ENCODE measurements at regions not wholly inside any gene's neighbourhood (a gene's known extent, or its start where the extent isn't known, plus 50 kb on each side); places are given as distances from the start of the nearest gene placed in this dataset.

DNA sequence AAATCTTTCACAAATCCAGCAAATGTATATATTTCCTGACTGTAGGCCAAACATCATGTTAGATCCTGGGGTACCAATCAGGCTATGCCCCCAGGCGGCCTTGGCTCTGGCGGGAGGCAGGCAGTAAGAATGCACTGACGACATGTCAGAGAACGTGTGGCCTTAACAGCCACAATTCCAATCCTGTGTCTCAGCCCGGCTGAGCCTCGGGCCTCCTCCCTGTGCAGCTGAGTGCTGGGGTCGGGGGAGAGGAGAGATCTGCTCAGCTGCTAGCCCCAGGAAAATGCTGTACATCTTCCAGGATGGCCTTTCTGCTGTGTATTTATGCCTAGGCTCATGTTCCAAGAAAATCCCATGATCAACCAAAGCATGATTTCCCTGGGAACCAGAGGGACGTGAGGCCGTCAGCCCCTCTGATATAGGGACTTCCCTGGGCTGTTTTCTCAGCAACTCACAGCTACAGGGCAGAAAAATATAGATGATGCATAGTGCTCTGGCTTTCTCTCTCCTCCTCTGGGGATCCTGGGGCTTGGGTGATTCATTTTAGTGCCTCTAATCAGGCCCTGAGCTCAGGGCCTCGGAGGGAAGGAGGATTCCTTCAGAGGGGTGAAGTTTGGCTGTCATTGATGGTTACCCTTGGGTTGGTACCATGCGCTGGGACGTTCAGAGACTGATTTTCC lies 604.0 kb downstream of the HS3ST4 start:
- DNase-seq = no peak

DNA sequence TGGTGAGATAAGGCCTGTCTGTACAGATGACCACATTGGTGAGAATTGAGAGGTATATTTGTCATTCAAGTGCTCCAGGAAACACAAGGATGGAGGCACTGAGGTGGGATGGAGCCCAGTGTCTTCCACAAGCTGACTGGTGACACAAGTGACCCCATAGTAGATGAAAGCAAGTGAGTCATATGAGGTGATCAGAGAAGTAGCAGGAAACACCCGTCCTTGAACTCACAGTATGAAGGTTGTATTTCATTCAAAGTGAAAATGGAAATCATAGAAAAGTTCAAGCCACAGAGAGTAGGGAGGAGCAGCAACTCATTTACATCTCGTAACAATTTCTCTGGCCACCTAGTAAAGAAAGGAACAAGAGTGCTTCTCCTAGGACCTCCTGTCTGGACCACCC lies 609.8 kb downstream of the HS3ST4 start:
- no peak for DNase-seq

DNA sequence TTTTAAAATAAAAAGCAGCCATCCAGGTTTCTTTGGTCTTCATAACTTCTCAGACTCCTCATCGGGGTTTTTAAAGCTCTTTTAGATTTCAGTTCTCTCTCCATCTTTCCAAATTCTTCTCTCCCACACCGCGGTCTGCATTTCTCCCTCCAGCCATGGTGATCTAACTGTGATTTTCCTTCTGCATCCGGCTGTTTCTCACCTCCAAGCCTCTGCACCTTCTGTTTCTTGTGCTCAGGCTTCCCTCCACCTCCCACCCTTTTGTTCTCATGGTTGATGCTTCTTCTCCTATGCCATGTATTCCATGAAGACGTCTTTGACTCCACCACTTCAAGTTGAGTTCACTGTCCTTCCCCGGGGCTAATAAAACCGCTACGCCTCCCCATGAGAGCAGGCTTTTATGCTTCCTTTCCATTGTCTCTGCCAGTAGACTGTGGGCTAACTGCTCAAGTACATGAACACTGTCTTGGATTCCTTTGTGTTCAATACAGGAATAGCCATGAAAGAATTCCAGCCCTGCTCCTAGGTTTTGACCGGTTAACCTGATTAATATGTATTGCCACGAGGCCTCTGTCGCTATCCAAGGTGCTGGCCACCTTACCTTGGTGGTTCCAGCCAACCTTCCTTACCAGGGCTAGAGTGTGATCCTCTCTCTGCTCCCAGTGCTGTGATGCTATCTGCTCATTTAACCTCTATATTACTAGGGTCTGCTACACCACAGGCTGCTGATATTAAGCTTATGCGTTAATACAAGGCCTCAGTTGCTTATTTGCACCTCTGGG lies 625.1 kb downstream of the HS3ST4 start:
- no peak for DNase-seq

DNA sequence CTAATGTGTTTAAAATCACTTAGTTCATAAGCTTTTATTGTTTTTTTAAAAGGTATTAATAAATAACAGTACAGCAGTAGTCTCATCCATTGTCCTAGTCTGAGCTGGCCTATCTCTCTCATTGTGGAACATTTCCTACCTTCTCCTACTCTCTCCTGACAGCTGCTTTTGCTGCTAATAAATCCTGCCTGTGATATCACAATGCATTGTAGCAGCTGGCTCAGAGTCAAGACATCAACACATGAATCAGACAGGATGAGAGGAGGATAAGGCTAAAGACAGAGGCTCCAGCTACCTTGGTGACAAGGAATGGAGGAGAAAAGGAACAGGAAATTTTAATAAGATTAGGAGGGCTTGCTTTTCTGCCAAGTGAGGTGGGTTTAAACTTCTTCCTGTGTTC lies 626.1 kb downstream of the HS3ST4 start:
- no peak for DNase-seq

DNA sequence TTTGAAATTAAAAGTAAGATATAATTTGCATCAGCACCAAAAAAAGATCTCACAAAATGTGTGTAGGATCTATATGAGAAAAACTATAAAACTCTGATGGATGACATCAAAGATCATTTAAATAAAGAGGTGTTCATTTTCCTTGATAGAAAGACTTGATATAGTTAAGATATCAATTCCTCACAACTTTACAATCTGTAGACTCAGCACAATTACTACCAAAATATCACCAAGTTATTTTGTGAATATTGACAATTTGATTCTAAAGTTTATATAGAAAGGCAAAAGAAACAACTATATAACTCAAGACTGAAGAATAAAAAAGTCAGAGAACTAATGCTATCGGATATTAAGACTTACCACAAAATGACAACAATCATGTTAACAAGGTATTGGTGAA lies 638.9 kb downstream of the HS3ST4 start:
- no peak for DNase-seq

DNA sequence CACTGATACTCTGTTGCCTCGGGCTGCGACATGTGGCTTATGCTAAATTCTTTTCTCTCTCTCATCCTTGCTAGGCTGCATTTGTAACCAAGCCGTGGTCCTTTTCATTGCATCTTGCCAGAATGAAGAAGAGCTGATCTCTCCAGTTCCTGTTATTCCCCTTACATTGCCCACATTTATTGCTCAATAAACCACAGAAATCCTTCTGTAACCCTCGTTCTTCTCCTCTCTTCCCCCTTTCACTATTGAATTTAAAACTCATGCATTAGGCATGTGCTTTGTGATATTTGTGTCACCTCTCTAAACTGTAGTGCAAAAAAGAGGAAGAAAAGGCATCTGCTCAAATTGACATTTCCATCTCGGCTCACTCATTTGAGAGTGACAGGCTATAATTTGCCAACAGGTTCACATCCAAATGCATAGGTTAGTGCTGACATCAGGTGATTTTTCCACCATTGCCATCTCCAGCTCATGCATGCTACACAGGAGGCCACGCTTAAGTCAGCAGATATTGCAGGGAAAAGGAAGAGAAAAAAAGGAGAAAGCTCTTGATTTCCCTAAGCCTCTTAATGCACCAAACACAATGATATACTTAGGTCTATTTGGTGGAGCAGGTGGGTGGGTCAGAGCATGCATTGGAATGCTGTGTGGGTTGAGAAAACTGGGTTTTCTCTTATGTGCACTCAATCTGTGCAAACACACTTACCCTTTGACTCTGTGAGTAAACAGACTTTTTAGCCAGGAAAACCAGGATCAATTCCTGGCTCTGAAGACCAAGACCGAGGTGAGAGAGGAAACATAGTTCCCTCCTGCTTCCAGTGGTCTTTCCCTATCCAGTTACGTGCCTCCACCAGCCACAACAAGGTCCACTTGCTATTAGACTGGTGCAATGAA lies 642.7 kb downstream of the HS3ST4 start:
- no peak for DNase-seq

DNA sequence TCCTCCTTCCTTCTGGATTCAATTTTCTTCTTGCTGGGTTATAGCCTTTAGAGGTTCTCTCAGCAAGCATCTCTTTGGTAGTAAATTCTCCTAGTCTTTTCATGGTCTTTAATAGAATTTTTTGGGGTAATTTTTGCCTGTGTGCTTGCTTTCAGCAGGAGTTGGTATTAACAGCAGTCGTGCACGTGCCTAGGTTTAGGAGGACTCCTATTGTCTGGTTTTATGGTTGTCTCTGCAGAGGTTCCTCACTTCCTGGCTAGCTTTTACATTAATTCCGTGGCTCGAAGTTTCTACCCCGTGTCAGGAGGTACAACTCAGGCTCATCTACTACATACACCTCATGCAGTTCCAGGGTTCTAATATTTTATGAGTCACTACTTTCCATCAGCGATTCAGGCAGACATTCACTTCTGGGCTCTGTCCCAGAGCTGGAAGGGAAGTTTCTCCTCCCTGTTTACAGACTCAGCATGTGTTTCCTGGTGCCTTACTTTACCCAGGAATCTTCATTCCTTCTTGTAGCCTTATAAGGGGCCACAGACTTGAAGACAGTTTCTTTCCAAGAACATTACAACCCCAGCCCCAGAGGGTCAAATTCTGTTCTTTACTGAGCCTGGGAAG lies 643.6 kb downstream of the HS3ST4 start:
- DNase-seq = no peak

DNA sequence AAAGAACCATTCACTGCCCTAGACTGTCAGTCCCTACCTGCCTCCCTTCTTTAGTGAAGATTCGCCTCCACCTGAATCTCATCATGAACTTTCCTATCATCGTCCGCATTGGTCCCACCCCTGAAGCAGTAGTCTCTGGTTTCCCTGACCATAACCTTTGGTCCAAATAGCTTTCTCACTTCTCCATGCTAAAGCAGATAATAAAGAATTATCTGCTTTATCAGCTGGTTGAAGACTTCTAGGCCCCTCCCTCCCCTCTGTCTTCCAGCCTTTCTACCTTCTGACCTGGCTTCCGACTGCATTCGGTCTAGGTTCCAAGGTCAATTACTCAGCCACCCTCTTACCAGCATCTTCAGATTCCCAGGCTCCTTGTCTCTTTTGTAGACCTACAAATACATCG lies 650.9 kb downstream of the HS3ST4 start:
- no peak for DNase-seq

DNA sequence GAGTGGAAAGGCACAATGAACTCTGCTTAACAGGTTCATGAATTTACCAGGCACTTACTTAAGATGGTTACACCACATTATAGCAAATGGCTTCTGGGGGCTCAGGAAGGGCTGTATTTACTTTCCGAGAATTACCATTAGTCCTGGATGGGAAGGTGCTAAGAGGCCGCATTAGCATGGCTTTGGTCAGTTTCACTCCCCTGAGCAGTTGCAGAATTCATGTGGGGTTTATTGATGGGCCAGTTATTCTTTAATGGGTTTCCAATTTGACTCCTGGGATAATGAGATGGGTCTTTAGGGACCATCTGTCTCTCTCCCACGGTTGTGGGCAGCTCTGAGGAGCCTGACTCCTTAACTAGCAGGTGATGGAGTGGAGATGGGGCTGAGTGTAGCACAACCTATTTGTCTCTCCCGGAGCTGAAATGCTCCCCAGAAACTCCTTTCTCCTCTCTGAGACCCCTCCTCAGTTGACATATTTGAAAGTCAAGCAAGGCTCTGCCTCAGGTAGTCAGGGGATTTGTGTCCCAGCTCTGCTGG lies 652.5 kb downstream of the HS3ST4 start:
- no peak for DNase-seq

DNA sequence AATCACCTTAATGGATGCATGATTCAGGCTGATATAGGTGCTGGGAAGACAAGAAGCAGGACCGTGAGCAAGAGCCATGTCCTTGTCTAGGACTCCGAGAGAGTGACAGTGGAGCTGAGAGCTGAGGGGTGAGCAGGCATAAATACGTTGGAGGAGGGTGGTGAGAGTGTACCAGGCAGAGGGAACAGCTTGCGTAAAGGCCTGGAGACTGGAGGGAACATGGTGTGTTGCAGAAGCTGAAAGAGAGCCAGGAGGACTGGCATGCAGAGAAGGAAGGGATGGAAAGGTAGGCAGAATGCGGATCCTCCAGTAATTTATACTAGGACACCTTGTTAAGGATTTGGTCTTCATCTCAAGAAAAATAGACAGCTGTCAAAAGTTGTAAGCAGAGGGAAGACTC lies 653.2 kb downstream of the HS3ST4 start:
- DNase-seq = no peak

DNA sequence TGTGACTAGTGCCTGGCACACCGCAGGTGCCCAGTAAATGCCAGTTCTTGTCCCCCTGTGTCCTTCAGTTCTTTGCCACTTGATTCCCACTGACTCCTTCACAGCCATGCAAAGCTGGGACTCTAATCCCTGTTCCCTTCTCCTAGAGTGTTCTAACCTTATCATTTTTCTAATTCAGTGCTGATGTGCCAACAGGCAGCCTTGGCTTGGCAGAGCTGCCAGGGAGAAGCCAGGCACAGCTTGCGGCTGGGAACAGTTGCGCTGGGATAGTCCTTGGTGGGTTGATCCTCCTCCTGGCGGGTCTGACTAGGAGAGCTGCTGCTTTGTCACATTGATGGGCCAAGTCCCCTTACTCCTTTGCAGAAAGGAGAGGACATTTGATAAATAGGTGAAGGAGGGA lies 654.2 kb downstream of the HS3ST4 start:
- DNase-seq = no peak

DNA sequence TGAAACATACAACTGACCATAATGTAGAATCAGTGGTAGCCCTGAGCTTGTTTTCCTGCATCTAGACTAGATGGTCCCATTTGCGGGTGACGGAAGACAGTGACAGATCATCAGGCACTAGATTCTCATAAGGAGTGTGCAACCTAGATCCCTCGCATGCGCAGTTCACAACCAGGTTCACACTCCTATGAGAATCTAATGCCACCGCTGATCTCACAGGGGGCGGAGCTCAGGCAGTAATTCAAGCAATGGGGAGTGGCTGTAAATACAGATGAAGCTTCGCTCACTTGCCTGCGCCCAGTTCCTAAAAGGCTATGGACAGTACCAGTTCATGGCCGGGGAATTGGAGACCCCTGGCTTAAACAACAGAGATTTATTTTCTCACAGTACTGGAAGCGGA lies 656.3 kb downstream of the HS3ST4 start:
- no peak for DNase-seq

DNA sequence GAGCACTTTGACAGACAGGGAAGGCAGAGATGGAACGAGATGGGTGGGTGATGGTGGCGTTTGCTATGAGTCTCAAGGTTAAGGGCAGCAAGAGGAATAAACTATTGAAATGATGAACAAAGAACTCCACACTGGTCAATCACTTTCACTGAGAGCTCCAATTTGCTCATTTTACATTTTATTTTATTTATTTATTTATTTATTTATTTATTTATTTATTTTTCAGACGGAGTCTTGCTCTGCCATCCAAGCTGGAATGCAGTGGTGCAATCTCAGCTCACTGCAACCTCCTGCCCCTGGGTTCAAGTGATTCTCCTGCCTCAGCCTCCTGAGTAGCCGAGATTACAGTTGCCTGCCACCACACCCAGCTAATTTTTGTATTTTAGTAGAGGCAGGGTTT lies 669.1 kb downstream of the HS3ST4 start:
- DNase-seq = no peak

DNA sequence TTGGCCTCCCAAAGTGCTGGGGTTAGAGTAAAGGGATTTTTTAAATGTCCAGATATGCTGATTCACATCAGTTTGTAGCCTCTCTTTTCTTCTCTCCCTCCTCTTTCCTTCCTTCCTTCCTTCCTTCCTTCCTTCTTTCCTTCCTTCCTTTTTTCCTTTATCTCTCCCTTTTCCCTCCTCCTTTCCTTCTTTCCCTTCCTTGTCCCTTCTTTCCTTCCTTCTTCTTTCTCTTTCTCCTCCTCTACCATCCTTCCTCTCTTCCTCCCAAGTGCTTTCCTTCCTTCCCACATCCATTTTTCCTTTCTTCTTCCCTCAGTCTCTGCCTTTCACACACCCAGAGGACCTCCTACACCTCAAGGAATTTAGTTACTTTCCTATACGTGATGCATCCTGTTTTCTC lies 671.8 kb downstream of the HS3ST4 start:
- DNase-seq = no peak

DNA sequence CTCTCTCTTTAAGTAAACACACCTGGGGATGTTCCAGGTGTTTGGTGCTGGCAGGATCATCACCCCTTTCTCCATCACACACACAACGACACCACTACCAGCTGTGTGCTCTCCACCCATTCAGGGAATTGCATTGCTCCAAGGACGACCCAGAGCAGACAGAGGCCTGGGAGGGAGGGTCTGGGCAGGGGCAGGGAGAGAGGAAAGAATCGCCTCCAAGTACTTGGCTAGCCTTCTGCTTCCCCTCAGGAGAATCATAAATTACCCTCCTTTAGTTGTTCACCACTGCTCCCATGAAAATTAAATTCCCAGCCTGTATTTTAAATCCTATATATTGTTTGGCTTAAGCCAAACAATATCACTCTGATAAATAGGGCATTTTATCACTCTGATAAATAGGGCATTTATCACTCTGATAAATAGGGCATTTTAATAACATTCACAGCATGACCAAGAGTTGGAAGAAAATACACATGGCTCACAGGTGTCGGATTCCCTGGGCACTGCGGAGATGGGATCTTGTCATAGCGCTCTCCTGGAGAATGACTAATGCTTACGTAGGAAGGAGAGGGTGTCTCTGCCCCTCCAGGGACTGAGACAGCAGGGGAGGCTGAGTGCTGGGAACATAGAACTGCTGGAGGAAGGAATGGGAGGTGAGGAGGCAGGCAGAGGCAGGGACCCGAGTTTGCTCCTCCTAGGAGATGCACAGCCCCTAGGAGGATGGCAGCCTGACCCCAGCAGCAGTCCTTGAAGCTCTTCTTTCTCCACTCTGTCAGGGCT lies 673.6 kb downstream of the HS3ST4 start:
- DNase-seq = no peak

DNA sequence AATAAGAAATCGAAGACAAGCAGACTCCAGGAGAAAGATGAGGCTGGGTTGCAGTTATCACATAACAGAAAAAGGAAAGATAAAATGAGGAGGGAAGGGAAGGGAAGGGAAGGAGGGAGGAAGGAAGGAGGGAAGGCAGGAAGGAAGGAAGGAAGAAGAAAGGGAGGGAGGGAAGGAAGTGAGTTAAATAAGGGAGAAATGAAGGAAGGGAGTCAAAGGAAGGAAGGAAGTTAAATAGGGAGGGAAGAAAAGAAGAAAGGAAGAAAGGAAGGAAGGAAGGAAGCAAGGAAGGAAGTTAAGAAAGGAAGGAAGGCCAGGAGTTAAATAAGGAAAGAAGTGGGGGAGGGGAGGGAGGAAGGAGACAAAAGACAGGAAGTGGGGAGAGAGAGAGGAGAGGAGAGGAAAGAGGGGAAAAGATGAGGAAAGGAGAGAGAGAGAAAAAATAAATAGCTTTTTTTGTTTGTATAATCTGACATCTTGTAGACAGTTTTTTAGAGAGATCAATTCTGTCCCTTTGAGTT lies 679.6 kb downstream of the HS3ST4 start:
- no peak for DNase-seq

DNA sequence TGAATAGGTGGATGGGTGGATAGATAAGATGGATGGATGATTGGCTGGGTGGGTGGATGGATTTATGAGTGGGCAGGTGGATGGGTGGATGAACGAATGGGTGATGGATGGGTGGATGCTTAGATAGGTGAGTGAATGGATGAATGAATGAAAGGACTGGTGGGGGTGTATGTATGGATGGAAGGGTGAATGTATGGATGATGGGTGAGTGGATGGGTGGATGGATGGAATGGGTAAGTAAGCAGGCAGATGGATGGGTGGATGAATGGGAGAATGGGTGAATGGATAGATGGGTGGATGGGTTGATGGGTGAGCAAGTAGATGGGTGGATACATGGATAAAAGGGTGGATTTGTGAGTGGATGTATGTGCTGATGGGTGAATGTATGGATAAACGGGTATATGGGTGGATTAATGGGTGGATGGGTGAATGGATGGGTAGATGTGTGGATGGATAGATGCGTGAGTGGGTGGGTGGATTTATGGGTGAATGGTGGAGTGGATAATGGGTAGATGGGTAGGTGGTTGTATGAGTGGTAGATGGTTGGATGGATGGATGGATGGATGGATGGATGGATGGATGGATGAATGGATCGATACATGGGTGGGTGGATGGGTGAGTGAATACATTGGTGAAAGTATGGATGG lies 682.6 kb downstream of the HS3ST4 start:
- no peak for DNase-seq

DNA sequence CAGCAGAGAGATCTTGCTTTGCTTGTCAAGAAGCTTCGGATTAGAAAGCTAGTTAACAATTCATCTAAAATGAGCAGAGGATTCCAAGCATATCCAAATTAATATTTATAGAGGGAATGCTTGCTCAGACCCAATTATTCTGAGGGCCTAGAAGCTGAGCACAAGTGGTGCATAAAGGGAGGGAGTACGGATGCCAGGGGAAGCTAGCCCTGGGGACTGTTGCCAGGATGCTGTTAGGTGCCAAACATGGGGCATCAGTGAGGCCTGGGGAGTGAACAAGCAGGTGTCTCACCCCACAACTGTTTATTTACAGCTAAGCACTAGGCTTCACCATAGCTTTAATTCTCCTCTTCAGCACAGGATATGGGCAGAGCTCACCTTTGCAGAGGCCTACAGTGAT lies 684.1 kb upstream of the C16orf82 start:
- peak; percentile 18 for DNase-seq

DNA sequence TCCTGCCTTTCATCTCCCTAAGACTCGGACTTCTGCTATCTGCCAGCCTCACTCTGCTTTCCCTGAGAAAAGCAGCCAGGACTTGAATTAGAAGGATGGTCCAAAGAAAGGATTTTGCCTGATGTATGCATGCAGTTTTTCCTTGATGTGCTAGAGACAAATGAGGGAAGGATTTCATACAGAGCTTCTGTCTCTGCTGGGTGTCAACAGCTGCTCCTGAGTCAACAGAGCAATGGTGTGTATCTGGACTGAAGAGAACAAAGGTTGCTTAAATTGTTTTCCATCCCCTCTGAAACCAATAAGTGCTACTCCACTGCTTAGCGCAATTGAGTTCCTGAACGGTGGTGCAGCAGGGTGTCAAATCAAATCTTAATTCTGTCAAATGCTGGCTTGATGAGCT lies 680.6 kb upstream of the C16orf82 start:
- DNase-seq = no peak

DNA sequence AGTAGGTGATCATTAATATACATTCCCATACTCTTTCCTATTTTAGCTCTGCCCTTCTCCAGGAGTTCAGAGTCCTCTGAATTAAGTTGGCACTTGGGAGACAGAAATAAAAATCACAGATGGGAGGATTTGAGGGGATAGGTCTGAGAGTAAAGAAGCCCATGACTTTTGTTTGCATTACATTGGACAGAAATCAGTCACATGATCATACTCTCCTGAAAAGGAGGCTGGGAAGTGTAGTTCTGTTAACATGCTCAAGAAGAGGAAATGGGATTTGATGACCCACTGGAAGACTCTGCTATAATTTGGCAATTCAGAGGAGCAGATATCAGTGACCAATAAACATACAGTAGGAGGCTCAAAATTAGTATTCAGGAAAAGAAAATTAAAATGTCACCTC lies 674.9 kb upstream of the C16orf82 start:
- DNase-seq = no peak

DNA sequence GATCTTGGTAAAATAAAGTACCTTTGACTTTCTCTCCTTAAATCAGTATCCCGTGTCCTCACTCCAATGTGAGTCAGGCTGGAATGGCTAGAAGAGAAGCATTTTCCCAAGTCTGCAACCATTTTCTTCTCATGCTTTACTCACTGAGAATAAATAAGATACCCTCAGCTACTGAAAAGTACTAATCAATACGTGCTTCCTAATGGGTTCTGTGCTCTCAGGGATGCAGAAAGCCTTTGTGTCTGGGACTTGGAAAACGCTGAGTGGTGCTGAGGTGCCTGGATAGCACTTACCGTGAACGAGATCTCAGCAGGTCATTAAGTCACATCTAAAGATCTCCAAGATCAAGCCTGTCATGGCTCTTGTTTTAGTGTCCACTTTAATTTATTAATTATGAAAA lies 672.3 kb upstream of the C16orf82 start:
- no peak for DNase-seq
